ENCODE measurements at regions not wholly inside any gene's neighbourhood (a gene's known extent, or its start where the extent isn't known, plus 50 kb on each side); places are given as distances from the start of the nearest gene placed in this dataset.

GRCh38 chr20:39290575-39290974 is 328.4 kb downstream of the DHX35 start (continued):
- TF ChIP-seq MAX (IDR thresholded peaks at IDR 0.05) (no peak), FOSL1 (IDR thresholded peaks at IDR 0.05; ENCODE audit: insufficient read depth, low read depth, low read length) (no peak), CBX5 (IDR thresholded peaks at IDR 0.05; ENCODE audit: low read depth, low read length) (no peak), CHD7 (IDR thresholded peaks at IDR 0.05; ENCODE audit: insufficient replicate concordance, low read length) (no peak), ASH2L (IDR thresholded peaks at IDR 0.05; ENCODE audit: low read length) (no peak), NRF1 (IDR thresholded peaks at IDR 0.05; ENCODE audit: low read depth, low read length) (no peak), POLR2A (IDR thresholded peaks at IDR 0.05; ENCODE audit: control extremely low read depth in 1 of 2, low read depth in 2 of 2, low read length in 2 of 2) (no peak), TEAD4 (IDR thresholded peaks at IDR 0.05; ENCODE audit: low read depth, low read length) (peak; percentile 83; the same call in 1 of the 2 replicates), EP300 (IDR thresholded peaks at IDR 0.05; ENCODE audit: borderline replicate concordance in 1 of 2, low read depth in 2 of 2, low read length in 2 of 2) (peak in 1 of 2 experiments; percentile 71; a peak in 1 of 3 replicates), CHD2 (IDR thresholded peaks at IDR 0.05; ENCODE audit: low read length) (no peak)
